HG02623 (cell line): ENCODE measurements at regions not wholly inside any gene's neighbourhood (a gene's known extent, or its start where the extent isn't known, plus 50 kb on each side); places are given as distances from the start of the nearest gene placed in this dataset.

Source experiments
- ATAC-seq: cut with Tn5 transposase; IDR thresholded peaks from one replicate; pipeline ENCODE4 v1.9.1; 2021; ENCODE audit warnings: moderate library complexity; ENCODE audit not compliant: unreplicated experiment

DNA sequence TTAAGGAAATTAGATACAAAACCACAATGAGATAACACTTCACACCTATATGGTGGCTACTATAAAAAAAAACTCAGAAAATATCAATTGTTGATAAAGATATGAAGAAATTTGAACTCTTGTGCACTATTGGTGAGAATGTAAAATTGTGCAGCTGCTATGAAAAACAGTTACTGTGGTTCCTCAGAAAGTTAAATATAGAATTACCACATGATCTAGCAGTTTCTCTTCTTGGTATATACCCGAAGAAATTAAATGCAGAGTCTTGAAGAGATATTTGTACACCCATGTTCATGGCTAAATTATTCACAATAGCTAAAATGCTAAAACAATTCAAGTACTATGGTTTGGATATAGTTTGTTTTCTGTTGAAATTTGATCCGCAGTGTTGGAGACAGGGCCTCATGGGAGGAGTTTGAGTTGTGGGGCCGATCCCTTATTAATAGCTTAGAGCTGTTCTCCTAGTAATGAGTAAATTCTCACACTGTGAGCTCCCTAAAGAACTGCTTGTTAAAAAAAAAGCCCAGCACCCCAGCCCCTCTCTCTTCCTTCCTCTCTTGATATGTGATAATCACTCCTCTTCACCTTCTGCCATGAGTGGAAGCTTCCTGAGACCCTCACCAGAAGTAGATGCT is 1412.1 kb downstream of the PLA2G4A start:
- ATAC-seq = no peak

DNA sequence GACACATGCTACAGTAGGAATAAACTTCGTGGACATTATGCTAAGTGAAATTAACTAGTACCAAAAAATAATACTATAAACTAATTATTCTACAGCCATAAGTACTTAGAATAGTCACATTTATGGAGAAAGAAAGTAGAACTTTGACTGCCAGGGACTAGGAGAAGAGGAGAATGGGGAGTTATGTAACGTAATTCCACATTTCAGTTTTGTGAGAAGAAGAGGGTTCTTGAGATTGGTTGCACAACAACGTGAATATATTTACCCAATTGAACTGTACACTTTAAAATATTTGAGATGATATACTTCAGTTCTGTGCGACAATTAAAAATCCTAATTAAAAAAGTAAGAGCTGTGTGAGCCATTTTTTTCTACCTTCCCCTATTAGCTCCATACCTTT is 1412.9 kb downstream of the PLA2G4A start:
- no peak for ATAC-seq

- no peak for ATAC-seq
Observed at GRCh38 chr1:188243456-188243855, 1414.7 kb downstream of the PLA2G4A start.

- ATAC-seq = no peak
Observed at GRCh38 chr1:188244681-188245080, 1415.9 kb downstream of the PLA2G4A start.

DNA sequence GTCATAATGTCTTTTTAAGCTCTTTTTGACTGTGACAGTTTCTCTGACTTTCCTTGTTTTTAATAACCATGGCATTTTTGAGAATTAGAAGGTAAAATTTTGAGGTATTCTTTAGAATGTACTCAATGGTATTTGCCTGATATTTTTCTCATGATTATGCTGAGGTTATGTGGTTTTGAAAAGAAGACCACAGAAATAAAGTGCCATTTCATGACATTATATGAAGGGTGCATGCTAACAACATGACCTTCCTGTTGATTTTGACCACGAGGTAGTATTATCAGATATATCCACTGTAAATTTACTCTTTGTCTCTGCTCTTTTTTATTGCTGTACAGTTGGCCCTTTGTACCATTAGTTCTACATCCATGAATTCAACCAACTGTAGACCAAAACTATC is 1418.5 kb downstream of the PLA2G4A start:
- ATAC-seq = no peak

DNA sequence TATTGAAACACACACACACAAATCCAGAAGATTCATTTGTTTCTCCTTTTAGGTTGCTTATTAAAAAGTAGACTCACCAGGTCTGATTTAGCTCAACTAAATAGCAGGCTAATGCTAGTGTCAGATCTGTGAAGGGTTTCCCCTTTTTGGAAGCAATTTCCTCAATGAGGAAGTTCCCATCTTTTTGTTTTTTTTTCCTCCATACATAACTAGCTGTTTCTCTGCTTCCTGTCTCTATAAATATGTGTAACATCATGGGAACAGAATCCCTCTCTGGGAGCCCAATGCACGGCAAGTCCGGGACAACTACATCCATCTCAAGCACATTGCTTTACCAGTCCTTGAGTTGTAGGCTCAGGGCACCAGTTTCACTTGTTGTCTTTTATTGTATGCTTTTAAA is 1421.1 kb downstream of the PLA2G4A start:
- no peak for ATAC-seq

- no peak for ATAC-seq
Observed at GRCh38 chr1:188251036-188251435, 1422.3 kb downstream of the PLA2G4A start.

- no peak for ATAC-seq
Observed at GRCh38 chr1:188261849-188262248, 1433.1 kb downstream of the PLA2G4A start.

- no peak for ATAC-seq
Observed at GRCh38 chr1:188269956-188270355, 1441.2 kb downstream of the PLA2G4A start.

DNA sequence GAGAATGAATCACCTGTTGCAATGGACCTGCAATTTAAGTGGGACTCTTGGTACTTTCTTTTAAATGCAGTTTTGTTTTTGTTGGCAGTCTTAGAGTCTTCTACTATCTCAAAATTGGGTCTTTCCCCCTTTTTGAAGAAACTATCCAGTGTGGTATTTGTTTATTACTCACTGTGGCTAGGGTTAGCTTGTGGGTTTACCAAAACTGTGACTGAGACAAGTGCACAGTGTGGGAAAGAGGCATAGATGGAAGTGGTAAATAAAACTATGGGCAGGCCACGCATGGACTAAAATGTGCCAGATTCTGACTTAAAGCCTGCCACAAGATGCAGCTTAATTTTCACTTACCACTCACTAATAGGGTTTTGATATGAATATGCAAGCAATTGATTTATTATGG is 1441.7 kb downstream of the PLA2G4A start:
- ATAC-seq = no peak

GRCh38 chr1:188277771-188278170 is 1449.0 kb downstream of the PLA2G4A start:
- no peak for ATAC-seq

GRCh38 chr1:188281921-188282320 is 1453.2 kb downstream of the PLA2G4A start:
- no peak for ATAC-seq

- no peak for ATAC-seq
Observed at GRCh38 chr1:188295157-188295556, 1466.4 kb downstream of the PLA2G4A start.

- ATAC-seq = no peak
Observed at GRCh38 chr1:188302746-188303145, 1474.0 kb downstream of the PLA2G4A start.

DNA sequence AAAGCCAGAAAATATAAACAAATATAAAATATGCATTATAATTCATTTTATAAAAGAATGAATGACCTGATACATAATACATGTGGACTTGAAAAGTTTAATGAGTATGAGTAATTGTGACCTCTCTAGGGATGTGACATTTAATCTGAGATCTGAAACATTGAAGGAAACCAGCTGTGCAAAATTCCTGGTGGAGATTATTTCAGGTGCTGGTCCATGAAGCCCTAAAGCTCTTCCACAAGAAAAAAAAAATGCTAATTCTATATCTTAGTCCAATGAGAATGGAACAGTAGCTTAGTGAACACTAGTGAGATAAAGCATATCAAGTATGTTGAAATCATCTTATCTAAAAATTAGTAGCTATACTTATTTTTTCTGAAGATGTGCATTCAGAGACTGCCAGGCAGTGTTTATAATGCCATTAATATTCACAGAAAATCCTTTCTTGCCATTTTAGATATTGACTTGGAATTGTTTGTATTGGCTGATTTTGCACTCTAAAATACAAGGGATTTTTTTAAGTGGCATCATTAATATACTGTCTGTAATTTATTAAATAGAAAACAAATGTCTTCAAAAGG is 1485.9 kb downstream of the PLA2G4A start:
- no peak for ATAC-seq

DNA sequence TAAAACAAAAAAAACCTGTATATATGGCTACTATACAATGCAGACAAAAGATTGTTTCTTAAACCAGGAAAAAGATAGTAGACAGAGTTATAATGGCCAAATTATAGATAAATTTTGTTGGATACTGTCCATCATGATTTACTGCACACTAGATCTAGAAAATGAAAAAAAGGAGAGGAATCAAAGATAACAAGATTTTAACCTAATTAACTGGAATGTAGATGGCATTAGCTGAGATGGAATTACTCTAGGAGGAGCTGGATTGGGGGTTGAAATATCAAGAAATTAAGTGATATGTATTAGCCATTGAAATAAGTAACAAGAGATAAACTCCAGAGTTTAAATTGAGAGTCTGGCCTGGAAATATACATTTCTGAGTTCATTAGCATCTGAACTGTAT is 1489.1 kb downstream of the PLA2G4A start:
- no peak for ATAC-seq

GRCh38 chr1:188325211-188325610 is 1496.5 kb downstream of the PLA2G4A start:
- no peak for ATAC-seq

GRCh38 chr1:188343914-188344313 is 1515.2 kb downstream of the PLA2G4A start:
- ATAC-seq = no peak

DNA sequence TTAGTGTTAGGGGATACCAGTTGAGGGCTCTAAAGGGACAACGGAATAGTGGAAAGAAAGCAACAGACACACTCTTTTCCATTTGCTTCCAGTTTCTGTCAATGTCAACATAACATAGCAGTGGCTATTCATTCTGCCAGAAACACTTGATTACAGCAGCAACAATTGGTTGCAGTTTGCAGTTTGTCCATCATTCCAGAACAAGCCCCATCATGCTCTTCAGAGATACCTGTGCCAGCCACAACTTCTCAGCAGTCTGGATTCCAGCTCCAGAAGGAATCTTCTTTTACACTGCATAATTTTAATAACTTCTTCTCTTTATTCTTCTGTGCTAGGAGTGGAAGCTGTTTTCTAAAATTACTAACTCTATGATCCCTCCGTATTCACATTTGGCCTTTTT is 1521.4 kb downstream of the PLA2G4A start:
- ATAC-seq = no peak

- no peak for ATAC-seq
Observed at GRCh38 chr1:188355082-188355481, 1526.3 kb downstream of the PLA2G4A start.

DNA sequence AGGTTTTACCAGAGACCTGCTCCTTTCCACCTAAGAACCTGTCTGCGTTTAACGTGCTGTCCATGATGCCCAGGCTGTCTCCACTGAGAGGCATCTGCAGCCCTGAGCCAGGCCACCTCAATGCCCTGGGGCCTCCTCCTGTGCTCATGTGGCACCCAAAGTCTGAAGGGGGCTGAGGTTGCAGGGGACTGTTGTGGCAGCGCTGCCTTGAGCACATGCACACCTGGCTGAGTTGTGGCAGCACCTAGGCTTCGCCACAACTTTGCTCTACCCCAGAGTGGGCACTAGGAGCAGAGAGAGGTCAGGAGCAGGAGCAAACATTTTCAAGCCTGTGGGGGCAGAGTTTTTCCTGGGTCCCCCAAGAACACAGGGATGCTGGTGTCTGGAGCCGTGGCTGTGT is 1527.1 kb downstream of the PLA2G4A start:
- ATAC-seq = no peak

DNA sequence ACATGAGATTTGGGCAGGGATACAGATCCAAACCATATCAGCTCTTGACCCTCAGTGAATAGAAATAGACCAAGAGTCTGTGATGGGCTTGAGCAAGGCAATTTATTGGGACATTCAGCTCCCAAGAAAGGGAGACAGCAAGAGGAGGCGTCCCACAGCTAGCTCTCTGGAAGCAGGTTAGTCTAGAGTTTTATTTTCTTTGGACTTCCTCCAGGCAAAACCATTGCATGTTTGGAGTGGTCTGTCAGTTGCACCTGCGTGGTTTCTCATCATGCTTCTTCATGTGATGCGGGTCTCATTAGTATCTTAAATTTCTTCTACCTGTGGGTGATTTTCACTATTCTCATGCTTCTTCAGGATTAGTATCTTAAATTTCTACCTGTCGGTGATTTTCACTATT is 1530.6 kb downstream of the PLA2G4A start:
- ATAC-seq = no peak

- no peak for ATAC-seq
Observed at GRCh38 chr1:188363943-188364342, 1535.2 kb downstream of the PLA2G4A start.
